ENCODE measurements at regions not wholly inside any gene's neighbourhood (a gene's known extent, or its start where the extent isn't known, plus 50 kb on each side); places are given as distances from the start of the nearest gene placed in this dataset.

DNA sequence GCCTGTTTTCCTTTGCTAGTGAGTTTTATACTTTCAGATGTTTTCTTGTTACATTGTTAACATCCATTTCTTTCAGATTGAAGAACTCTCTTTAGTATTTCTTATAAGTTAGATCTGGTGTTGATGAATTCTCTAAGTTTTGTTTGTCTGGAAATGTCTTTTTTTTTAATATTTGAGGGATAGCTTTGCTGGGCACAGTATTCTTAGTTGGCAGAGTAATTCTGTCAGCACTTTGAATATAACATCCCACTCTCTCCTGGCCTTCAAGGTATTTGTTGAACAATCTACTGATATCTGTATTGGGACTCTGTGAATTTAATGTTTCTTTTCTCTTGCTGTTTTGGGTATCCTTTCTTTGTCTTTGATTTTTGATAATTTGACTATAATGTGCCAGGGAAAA lies 79.4 kb upstream of the UST start:
- TF ChIP-seq POLR2A (IDR thresholded peaks at IDR 0.05; ENCODE audit: low read depth, low read length) = no peak
- no peak for TF ChIP-seq POLR2AphosphoS5 (IDR thresholded peaks at IDR 0.05; ENCODE audit: low read depth, low read length)

Data from GM12892 (cell line).